Type B pancreatic cell (in vitro differentiated cells): ENCODE measurements at regions not wholly inside any gene's neighbourhood (a gene's known extent, or its start where the extent isn't known, plus 50 kb on each side); places are given as distances from the start of the nearest gene placed in this dataset.
"Not testable (repeated sequence)": the region's sequence is repeated elsewhere in the genome, so short reads cannot be mapped to it uniquely, and the experiment has no call there.

Source experiments
- DNase-seq: peaks from one replicate; pipeline ENCODE4 v3.0.0; 2021; ENCODE audit warnings: mixed read lengths; ENCODE audit not compliant: unreplicated experiment; ENCODE audit errors: extremely low spot score
- H3K27ac Mint-ChIP-seq: 2 replicates; pipeline ENCODE4 v1.8.0; 2021; ENCODE audit warnings: mild to moderate bottlenecking, mixed read lengths
- H3K27me3 Mint-ChIP-seq: 2 replicates; pipeline ENCODE4 v1.8.0; 2021; ENCODE audit warnings: mixed read lengths
- H3K36me3 Mint-ChIP-seq: 2 replicates; pipeline ENCODE4 v1.8.0; 2021; ENCODE audit warnings: mixed read lengths
- H3K4me1 Mint-ChIP-seq: one replicate; pipeline ENCODE4 v1.8.0; 2021; ENCODE audit warnings: mixed read lengths; ENCODE audit not compliant: unreplicated experiment
- H3K4me3 Mint-ChIP-seq: 2 replicates; pipeline ENCODE4 v1.8.0; 2021; ENCODE audit warnings: mild to moderate bottlenecking, mixed read lengths
- H3K9me3 Mint-ChIP-seq: 2 replicates; pipeline ENCODE4 v1.8.0; 2021; ENCODE audit warnings: mixed read lengths
- TF ChIP-seq, protein P1 (sequence below): fragments of 200-600 bp; sonication (generic); conservative IDR thresholded peaks from 2 replicates; pipeline ENCODE4 v1.5.0; 2021; ENCODE audit warnings: antibody characterized with exemption, mild to moderate bottlenecking

DNA sequence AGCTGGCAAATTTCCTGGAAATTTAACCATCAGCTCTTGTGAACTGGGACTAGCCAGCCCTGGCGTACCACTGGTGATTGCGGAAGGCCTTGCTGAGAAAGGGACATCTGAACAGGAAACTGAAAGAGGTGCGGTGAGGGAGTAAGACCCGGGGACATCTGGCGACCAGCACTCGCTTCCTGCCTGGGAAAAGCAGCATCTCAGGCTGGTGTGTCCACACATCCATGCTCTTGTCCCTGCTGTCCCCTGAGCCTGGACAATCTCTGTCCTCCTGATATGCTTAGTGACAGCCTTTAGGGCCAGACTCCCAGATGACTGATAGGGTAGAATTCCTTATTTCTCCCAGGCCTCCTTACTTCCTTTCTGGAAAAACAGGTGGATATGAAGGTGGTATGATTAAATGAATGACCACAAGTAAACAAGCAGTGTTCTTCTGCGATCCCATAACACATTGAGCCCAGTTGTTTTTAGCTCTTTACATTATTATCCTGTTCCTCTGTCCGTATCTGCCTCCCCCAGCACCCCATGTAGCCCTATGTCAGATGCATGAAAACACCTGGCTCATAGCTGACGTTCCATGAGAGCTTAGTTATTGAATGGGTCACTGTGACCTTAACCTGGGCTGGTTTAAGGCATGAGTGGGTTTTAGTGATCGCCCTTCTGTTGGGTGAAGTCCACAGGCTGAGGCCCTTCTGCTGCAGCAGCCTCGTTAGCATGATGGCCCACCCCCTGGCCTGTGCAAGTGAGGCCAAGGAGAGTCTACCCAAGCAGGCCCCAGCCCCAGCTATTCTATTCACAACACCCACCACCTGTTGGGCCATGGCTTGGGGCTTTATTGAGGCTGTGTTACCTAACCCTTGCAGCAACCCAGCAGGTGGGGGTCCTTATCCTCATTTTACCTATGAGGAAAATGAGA is 76.1 kb upstream of the GADD45A start:
- Mint-ChIP-seq H3K36me3 (no peaks in the 10 kb centered on the region), H3K4me1 (peaks cover 22% of the 10 kb centered on the region), H3K9me3 (no peaks in the 10 kb centered on the region), H3K4me3 (no peak overlapping the region), H3K27me3 (no peaks in the 10 kb centered on the region), H3K27ac (no peak overlapping the region)
- TF ChIP-seq, protein P1, sequence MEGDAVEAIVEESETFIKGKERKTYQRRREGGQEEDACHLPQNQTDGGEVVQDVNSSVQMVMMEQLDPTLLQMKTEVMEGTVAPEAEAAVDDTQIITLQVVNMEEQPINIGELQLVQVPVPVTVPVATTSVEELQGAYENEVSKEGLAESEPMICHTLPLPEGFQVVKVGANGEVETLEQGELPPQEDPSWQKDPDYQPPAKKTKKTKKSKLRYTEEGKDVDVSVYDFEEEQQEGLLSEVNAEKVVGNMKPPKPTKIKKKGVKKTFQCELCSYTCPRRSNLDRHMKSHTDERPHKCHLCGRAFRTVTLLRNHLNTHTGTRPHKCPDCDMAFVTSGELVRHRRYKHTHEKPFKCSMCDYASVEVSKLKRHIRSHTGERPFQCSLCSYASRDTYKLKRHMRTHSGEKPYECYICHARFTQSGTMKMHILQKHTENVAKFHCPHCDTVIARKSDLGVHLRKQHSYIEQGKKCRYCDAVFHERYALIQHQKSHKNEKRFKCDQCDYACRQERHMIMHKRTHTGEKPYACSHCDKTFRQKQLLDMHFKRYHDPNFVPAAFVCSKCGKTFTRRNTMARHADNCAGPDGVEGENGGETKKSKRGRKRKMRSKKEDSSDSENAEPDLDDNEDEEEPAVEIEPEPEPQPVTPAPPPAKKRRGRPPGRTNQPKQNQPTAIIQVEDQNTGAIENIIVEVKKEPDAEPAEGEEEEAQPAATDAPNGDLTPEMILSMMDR: no peak
- DNase-seq: no peak

DNA sequence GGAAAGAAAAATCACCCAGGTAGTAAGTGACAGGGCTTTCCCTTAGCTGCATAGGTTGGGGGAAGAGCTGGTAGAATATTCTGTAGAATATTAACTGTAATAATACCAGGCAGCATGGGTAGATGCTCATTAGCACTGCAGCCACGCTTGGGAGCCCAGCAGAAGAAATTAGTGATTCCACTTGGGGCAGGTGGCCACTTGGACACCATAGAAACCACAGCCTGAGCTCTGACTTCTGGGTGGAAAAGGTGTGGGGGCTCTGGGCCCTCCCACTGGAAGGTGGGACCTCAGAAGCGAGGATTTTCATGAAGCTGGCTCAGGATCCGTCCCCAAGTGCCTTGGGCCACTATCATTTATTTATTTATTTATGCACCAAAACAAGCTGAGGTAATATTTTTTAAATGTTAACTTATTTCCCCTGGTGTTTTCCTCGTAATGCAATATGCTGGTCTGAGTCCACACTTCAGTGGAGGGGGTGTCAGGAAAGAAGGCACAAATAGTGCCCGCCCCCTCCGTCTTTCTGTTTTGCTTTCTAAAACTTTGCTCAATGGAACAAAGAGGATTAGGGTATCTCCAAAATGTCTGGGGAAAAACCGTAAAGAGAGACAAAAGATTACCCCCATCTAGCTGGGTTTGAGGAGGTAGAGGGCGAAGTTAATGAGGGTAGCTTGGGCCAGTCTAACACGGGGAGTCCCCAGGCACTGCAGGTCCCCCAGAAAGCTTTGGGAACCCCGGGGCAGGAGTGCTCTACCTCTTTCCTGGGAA is 75.2 kb upstream of the GADD45A start:
- no peaks in the 10 kb centered on the region for H3K9me3 Mint-ChIP-seq
- no peaks in the 10 kb centered on the region for H3K27me3 Mint-ChIP-seq
- no peaks in the 10 kb centered on the region for H3K36me3 Mint-ChIP-seq
- H3K4me1 Mint-ChIP-seq: peaks cover 16% of the 10 kb centered on the region
- H3K4me3 Mint-ChIP-seq: no peak overlapping the region
- no peak for DNase-seq
- H3K27ac Mint-ChIP-seq: no peak overlapping the region
- TF ChIP-seq, protein P1: no peak

DNA sequence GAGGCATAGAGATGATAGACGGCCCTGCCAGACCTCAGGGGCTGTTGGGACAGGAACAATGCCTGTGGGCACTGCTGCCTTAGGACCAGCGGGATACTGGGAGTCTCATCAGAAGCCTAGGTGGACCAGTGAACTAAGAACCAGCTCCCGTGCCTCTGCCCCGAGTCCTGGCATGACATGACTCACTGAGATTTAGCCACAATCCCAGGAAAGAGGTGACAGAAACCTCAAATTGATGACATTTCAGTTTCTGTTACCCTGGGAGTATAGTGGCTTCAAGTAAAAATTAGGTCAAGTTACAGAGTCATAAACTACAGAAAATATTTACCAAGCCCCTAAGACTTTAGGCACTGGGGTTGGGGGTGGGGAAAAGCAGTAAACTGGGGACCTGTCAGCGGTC is 74.6 kb upstream of the GADD45A start:
- TF ChIP-seq, protein P1: no peak
- no peaks in the 10 kb centered on the region for H3K9me3 Mint-ChIP-seq
- H3K36me3 Mint-ChIP-seq: peaks cover 3% of the 10 kb centered on the region
- no peak overlapping the region for H3K4me3 Mint-ChIP-seq
- H3K27me3 Mint-ChIP-seq: no peaks in the 10 kb centered on the region
- H3K4me1 Mint-ChIP-seq: peaks cover 9% of the 10 kb centered on the region
- H3K27ac Mint-ChIP-seq: no peak overlapping the region
- DNase-seq: no peak

DNA sequence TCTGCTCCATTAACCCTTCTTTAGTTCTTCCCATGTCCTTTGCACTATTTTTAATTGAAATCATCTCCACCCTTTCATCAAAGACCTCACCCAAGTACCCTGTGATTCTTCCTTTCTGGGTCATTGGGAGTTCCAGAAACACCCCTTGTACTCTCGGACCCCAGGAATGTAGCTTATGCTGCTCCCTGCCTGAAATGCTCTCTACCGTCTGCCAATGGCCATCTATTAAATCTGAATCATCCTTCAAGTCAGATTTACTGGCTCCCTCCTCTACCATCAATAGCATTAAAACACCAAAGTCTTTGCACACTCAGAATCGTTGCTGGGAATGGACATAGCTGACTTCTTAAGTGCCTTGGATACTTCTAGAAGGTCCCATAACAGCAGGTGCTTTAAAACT is 73.2 kb upstream of the GADD45A start:
- H3K27me3 Mint-ChIP-seq: no peaks in the 10 kb centered on the region
- TF ChIP-seq, protein P1: no peak
- no peak overlapping the region for H3K27ac Mint-ChIP-seq
- no peak overlapping the region for H3K4me3 Mint-ChIP-seq
- peaks cover 5% of the 10 kb centered on the region for H3K4me1 Mint-ChIP-seq
- peaks cover 3% of the 10 kb centered on the region for H3K36me3 Mint-ChIP-seq
- DNase-seq: no peak
- no peaks in the 10 kb centered on the region for H3K9me3 Mint-ChIP-seq

DNA sequence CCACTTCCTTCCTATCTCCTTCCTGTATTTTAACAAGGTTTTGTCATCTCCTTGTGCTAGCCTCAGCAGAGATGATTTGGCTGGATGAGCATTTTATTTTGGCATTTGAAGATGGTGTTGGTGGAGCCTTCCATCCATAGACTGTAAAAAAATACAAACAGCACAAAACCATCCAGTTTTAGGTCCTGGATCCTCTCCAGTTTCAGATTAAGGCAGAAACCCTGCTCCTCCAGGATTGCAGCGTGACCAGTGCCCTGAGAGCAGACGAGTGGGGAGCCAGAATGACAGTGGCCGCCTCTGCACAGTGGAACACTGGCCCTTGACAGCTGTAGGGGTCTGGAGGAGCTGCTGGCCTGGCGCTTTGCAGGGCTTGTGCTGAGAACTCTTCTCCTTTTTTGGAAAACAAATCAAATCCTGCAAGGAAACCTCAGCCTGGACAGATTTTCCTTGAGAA is 72.2 kb upstream of the GADD45A start:
- H3K4me1 Mint-ChIP-seq: peaks cover 5% of the 10 kb centered on the region
- peaks cover 3% of the 10 kb centered on the region for H3K36me3 Mint-ChIP-seq
- TF ChIP-seq, protein P1: no peak
- no peak overlapping the region for H3K27ac Mint-ChIP-seq
- H3K4me3 Mint-ChIP-seq: no peak overlapping the region
- DNase-seq: no peak
- no peaks in the 10 kb centered on the region for H3K9me3 Mint-ChIP-seq
- H3K27me3 Mint-ChIP-seq: no peaks in the 10 kb centered on the region

DNA sequence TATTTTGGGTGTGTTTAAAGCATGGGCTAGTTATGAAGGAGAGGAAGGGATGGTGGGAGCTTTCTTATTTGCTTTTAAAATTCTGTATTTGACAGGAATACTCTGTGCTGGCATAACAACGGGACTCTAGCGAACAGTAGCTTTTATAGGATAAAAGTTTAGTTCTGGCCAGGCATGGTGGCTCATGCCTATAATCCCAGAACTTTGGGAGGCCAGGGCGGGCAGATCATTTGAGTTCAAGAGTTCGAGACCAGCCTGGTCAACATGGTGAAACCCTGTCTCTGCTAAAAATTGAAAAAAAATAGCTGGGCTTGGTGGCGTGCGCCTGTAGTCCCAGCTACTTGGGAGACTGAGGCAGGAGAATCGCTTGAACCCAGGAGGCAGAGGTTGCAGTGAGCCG is 71.5 kb upstream of the GADD45A start:
- H3K4me1 Mint-ChIP-seq, DNase-seq, H3K36me3 Mint-ChIP-seq, H3K27me3 Mint-ChIP-seq, H3K9me3 Mint-ChIP-seq, H3K27ac Mint-ChIP-seq, H3K4me3 Mint-ChIP-seq: not testable (repeated sequence)
